ENCODE measurements at regions not wholly inside any gene's neighbourhood (a gene's known extent, or its start where the extent isn't known, plus 50 kb on each side); places are given as distances from the start of the nearest gene placed in this dataset.
"Not testable (repeated sequence)": the region's sequence is repeated elsewhere in the genome, so short reads cannot be mapped to it uniquely, and the experiment has no call there.

DNA sequence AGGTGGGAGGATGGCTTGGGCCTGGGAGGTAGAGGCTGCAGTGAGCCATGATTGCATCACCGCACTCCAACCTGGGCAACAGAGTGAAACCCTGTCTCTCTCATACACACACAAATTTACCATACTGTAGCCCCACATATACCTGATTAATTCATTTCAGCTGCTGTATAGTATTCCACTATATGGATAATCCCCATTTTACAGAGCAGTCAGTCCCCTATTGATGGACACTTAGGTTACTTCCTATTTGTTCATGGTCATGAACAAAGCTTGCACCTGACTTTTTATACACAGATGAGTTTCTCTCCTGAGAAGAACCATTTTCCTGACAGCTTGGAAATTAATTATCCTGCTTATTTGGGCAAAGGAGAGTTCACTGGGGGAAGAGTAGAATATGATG, 59.2 kb downstream of the EMX2 start:
- no peak for DNase-seq (ENCODE audit: low spot score)

DNA sequence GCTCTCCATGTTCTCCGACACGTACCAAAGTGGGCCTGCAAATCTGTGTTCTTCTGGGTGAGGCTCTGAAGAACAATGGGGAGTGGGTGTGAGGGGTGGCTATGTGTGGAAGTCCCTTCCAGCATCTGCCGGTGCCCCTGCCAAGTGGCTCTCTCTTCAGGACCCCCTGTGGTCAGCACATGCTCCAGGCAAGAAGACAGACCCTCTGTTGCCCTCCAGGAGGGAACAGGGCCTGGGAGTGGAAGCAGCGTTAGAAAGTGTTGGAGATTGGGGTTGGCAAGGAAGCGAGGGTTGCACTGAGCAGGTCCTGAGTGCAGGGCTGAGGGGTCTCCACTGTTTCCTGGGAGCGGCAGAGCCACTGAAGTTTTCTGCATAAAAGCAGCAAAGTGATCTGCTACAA, 60.5 kb downstream of the EMX2 start:
- no peak for DNase-seq (ENCODE audit: low spot score)

DNA sequence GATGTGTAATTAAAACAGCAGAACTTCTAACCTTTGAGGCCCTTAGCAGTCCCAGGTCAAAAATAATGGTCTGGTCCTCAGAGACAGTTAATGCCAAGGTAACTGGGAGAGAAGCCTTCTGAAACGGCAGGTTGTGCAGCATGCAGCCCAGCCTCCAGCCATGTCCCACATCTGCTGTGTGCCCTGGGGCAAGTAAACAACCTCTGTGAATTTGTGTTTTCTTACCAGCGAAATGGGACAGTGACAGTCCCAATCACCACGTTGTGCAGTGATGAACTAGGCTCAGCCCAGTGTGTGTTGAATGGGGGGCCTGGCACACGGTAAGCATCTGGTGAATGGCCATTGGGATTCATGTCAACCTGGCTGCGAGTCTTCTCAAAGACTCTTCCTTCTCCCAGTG, 61.2 kb downstream of the EMX2 start:
- no peak for DNase-seq (ENCODE audit: low spot score)

DNA sequence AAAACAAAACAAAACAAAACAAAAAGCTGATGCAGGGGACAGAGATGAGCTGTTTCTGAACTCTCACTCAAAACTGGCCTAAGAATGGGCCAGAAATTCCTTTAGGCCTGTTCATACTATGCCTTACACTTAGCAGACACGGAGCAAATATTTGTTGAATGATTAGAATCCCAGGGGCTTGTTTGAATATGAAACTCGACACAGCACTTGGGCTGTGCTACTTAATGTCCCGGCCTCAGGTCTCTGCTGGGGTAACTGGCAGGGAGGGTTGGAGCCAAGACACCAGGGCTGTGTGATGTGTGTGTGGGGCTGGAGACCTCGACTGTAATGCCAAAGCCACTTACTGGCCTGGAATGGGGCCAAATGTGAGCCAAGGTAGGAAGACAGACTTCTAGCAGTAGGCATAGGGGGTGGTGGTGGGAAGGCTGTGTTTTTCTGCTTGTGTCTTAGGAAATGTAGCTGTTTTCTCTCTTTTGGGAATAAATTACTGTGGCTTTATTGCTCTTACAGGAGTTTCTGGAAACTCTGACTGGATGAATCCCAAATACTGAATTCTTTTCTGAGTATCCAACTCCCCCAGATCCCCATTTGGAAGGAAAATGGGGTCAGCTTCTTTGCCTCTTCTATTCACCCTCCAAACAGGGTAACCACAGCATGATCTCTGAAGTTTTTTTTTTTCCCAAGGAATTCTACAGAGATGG, 66.7 kb downstream of the EMX2 start:
- DNase-seq (ENCODE audit: low spot score) = peak; percentile 15

DNA sequence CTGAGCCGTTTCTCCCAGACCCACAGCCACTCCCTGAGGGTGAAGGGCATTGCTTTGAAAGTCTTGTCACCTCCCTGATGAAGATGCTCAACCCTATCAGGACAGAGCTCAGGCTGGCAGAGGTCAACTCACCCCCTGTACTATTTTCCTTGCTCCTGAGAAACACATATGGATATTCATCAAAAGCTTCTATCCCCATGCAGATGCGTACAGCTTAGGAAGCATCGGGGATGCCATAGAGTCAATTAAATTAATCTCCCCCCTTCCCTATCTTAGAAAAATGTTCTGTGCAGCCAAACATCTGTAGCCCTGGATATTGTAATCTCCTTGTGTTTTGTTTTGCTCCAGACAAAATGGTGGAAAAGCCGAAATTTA, 67.2 kb downstream of the EMX2 start:
- DNase-seq (ENCODE audit: low spot score) = no peak

GRCh38 chr10:117610321-117610720, 67.8 kb downstream of the EMX2 start:
- DNase-seq (ENCODE audit: low spot score) = no peak

- DNase-seq (ENCODE audit: low spot score) = no peak
Measured at GRCh38 chr10:117612113-117612512, 69.6 kb downstream of the EMX2 start.

GRCh38 chr10:117615649-117616048, 73.1 kb downstream of the EMX2 start:
- no peak for DNase-seq (ENCODE audit: low spot score)

GRCh38 chr10:117616179-117616578, 73.6 kb downstream of the EMX2 start:
- no peak for DNase-seq (ENCODE audit: low spot score)

GRCh38 chr10:117617086-117617485, 74.5 kb downstream of the EMX2 start:
- DNase-seq (ENCODE audit: low spot score) = no peak

- DNase-seq (ENCODE audit: low spot score) = no peak
Measured at GRCh38 chr10:117617659-117618058, 75.1 kb downstream of the EMX2 start.

- no peak for DNase-seq (ENCODE audit: low spot score)
Measured at GRCh38 chr10:117619223-117619622, 76.7 kb downstream of the EMX2 start.

DNA sequence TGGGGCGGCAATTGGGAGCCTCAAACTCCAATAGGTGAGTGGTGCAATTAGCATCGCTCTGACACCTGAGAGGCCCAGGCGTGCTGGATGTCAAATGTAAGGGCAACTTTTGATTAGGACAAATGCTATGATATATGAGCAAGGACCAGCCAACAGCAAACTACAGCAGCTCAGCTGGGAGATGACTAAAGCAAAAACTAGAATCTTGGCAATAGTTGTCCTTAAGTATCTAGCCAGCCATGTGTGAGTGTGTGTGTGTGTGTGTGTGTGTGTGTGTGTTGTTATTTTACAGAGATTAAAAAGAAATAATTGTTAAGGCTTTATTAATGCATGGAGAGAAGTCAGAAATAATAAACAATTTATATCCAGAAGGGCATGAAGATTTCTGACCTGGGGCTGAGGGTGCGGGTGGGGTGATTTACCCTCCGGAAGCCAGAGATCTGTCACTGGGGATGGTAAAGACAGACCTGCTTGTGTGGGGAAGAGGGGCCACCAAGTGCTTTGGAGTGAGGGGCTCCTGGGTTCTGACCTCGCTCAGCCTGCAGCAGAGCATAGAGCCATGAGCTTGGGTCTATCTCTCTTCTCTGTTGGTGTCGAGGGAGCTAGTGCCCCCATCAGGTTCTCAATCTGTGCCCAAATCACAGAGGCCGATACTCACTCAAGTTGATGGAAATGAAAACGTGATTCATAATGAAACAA, 77.3 kb downstream of the EMX2 start:
- DNase-seq (ENCODE audit: low spot score) = no peak

GRCh38 chr10:117621196-117621595, 78.7 kb downstream of the EMX2 start:
- DNase-seq (ENCODE audit: low spot score) = no peak

- no peak for DNase-seq (ENCODE audit: low spot score)
Measured at GRCh38 chr10:117621795-117622420, 79.4 kb downstream of the EMX2 start.

- no peak for DNase-seq (ENCODE audit: low spot score)
Measured at GRCh38 chr10:117622471-117623184, 80.1 kb downstream of the EMX2 start.

DNA sequence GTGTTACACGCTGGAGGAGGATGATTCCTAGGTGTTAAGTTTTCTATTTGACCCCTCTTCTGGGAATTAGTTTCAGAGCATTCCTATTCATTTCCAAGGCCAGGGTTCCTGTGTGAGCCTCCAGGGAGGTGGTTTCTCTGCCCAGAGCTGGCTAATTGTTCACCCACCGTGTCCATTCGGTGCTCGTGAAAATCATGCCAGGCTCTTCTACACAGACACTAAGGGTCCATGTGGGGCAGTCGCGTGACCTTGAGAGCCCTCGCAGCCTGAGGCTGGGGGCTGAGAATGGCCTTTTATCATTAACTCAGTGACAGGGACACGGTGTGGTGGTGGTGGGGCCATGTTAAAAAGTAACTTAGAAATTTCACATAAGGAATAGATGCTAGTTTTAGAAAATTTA, 83.7 kb downstream of the EMX2 start:
- DNase-seq (ENCODE audit: low spot score) = no peak

DNA sequence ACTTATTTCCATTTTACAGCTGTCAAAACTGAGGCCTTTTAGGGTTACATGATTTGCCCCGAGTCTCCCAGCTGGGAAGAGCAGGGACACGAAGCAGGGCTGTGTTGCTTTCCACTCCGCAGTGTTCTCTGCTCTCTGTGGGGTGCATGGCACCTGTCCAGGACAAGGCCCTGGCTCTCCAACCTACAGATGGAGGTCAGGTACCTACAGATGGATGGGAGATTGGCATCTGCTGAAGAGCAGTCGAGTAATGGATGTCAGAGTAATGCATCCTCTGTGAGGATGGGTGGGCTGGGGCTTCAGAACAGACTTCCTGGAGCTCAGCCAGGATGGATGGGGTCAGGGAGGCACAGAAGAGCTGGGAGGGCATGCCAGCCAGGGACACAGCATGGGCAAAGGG, 85.0 kb downstream of the EMX2 start:
- DNase-seq (ENCODE audit: low spot score) = no peak

DNA sequence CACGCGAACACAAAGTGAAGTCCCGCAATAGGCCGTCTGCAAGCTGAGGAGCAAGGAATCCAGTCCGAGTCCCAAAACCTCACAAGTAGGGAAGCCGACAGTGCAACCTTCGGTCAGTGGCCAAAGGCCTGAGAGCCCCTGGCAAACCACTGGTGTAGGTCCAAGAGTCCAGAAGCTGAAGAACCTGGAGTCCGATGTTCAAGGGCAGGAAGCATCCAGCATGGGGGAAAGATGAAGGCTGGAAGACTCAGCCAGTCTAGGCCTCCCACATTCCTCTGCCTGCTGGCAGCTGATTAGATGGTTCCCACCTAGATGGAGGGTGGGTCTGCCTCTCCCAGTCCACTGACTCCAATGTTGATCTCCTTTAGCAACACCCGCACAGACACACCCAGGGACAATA, 87.2 kb downstream of the EMX2 start:
- not testable (repeated sequence) for DNase-seq (ENCODE audit: low spot score)

DNA sequence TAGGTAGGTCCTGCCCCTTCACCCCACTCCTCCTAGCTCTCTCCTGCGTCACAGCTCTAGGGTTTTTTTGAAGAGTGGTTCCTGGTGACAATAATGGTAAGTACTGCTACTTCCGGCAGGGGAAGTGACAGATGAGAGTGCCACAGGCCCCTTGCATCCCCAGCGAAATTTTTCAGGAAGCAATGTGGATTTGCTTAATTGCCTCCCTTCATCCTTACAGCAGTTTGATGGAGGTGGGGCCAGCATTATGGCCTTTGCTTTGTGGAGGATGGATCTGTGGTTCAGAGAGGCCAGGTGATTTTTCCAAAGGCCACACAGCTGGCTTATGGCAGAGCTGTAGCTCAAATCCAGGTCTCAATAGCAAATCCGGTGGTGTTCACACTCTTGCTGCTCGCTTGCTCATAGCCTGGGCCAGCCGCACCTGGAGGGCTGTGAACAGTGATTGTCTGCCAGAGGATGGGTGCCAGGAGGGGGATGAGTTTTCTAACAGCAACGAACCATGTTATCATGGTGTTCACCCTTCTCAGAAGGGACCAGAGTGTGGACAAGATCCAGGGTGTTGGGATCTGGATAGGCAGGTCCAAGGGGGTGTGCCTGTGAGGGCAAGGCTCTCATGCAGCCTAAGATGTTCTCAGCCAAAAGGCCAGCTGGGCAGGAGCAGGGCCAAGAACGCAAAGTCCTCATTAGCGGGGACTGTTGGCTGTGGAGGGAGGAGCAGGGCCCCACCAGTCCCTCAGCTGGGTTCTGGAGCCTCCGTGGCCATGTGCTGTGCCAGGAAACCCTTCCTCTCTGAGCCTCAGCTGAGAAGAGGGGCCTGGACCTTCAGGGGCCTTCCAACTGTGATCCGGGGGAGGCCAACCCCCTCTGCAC, 89.0 kb downstream of the EMX2 start:
- no peak for DNase-seq (ENCODE audit: low spot score)

DNA sequence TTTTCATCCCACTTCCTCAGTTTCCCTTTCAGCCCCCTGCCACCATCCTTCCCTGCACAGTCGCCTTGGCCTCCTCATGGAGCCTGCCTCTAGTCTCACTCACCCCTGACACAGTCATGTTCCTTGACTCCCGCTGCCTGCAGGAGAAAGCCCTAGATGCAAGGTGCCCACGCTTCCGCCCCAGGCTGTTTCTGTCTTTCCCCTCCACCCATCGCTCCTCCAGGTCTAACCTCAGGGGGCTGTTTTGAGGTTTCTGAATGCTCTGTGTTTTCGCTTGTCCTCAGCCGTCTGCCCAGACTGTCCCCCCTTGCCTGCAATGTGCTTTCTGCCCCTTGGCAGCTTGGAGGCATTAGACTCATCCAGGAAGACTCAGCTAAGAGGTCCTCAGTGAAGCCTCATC, 89.9 kb downstream of the EMX2 start:
- no peak for DNase-seq (ENCODE audit: low spot score)

- no peak for DNase-seq (ENCODE audit: low spot score)
Measured at GRCh38 chr10:117635826-117636225, 93.3 kb downstream of the EMX2 start.

Data from RKO (cell line).